GM19328 (cell line): ENCODE measurements at regions not wholly inside any gene's neighbourhood (a gene's known extent, or its start where the extent isn't known, plus 50 kb on each side); places are given as distances from the start of the nearest gene placed in this dataset.

ENCODE experiments used
- ATAC-seq: cut with Tn5 transposase; IDR thresholded peaks from one replicate; pipeline ENCODE4 v1.9.1; 2021; ENCODE audit warnings: mild to moderate bottlenecking, moderate library complexity; ENCODE audit not compliant: unreplicated experiment

DNA sequence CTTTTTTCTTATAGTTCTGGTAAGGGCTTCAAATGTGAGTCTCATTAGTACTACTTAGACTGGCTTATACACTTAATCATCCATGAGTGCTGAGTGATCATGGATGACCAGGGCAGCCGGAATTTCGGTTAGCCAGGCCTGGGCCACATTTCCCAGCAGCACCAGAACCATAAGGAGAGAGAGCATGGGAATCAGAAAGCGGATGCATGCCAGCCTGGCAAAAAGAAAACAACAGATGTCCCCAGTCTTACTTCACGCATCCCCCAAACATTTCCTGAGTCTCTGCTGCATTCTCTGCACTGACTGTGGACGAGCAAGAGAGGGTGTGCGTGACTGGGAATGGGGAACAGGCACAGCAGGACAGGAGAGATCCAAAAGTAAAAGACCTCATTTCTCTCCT is 371.1 kb upstream of the ZNF608 start:
- no peak for ATAC-seq

DNA sequence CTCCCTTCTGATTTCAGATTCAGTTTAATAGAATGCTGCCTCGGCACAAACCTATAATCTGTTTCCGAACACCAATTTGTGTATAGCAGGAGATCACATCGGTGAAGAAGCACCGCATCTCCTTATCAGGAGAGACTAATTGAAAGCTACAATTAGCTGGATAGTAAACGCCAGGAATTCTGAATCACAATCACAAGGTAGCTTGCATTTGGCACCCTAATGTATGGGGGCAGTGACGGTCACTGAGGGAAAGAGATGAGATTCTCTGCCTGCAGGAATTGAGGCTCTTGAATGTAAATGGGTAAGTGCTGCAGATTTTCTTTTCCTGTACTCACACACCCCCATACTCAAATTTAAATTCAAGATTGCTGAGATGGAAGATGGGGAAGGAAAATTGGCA is 373.6 kb upstream of the ZNF608 start:
- ATAC-seq = no peak

- no peak for ATAC-seq
These were observed 378.8 kb upstream of the ZNF608 start for GRCh38 chr5:125125031-125125823.

- no peak for ATAC-seq
These were observed 379.6 kb upstream of the ZNF608 start for GRCh38 chr5:125126050-125126449.

GRCh38 chr5:125129151-125129806 is 382.8 kb upstream of the ZNF608 start:
- ATAC-seq = no peak

GRCh38 chr5:125130591-125130990 is 384.2 kb upstream of the ZNF608 start:
- ATAC-seq = no peak

DNA sequence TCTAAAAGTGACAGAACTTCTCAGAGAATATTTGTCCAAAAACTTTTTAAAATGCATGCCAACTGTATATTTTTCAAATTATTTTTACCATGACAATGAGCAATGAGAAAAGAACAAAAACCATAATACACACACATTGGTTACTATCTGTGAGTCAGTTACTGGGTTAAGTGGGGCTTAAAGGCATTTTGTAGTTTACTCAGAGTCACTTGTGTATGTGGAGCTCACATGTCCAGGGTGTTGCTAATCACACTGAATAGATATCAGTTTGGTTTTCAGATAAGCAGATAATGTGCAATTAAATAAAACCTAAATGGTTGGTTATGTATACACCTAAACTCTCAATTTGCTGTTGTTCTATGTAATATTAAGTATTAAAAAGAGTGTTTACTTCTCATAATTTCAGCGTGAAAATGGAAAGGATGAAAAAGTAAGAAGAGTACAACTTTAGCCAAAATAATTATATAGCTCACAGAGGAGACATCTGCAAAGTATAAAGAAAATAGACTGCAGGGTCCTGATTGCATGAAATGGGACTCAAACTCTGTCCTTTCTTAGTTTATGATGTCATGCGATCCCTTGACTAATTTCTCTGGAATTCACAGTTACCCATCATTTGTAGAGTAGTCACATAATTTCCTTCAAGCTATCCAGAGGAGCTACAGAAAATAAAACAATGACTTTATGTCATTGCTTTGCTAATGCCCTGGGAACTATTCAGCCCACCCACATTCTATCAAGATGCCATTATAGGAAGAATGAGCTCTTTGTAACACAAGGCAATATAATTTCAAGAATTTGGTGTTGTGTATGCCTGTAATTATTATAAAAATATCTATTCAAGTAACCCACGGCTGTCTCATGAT is 388.0 kb upstream of the ZNF608 start:
- no peak for ATAC-seq

- ATAC-seq = no peak
These were observed 391.1 kb upstream of the ZNF608 start for GRCh38 chr5:125137535-125137934.

DNA sequence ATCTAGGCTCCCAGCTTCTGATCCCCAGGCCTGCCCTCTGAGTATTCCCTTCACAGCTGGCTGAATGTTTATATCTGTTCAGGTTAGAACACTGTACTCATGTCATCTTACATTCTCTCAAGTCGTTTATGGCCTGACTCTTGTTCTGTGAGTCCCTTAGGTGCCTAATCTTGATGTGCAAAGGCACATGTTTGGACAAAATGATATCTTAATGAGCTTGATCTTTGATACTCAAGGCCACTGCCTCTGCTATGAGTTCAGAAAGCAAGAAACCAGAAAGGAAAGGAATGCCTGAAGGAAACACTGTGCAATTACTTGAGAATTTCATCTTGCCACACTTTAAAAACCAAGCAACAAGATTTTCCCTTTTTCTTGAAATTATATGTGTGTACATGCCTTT is 391.8 kb upstream of the ZNF608 start:
- no peak for ATAC-seq

GRCh38 chr5:125139590-125139989 is 393.2 kb upstream of the ZNF608 start:
- no peak for ATAC-seq

GRCh38 chr5:125140220-125140619 is 393.8 kb upstream of the ZNF608 start:
- no peak for ATAC-seq

DNA sequence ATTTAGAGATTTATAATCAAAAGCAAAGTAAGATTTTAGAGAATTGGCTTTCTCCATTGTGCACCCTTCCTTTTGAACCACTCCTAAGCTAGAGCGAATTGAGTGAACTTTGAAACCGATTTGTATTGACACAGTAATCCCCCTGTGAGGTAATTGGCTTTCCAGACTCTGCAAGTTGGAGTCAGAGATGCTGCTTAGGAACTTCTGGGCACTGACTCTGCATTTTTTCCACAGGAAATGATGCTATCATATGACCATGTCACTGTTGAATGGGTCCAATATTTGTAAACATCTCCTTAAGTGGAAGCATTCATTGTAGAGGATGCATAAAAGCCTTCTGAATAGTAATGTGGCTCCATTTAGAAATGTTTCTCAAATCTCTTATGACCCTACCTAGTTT is 394.4 kb upstream of the ZNF608 start:
- no peak for ATAC-seq

DNA sequence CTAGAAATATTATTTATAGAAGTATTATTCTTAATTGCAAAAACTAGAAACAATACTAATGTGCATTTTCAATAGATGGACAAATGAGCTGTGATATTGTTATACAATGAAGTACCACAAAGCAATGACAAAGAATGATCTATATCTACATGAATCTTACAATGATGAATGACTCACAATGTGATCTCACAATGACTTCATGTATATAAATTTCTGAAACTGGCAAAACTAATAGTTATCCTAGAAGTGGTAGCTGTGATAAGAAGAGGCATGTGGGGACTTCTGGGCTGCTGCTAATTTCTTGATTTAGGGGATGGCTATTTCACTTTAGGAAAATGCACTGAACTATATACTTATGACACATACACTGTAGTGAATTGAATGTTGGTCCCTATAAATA is 396.0 kb upstream of the ZNF608 start:
- no peak for ATAC-seq

DNA sequence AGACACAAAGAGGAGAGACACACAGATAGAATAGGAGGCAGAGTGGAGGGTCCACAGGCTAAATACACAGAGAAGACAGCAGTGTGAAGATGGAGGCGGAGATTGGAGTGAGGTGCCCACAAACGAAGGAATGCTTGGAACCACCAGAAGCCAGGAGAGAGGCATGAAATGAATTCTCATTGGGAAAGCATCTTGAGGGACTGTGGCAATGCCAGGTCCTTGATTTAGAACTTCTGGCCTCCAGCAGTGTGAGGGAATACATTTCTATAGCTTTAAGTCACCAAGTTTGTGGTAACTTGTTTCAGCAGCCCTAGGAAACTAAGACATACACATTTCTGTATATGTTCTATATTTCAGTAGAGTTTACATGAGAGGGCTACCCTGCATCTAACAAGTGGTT is 396.6 kb upstream of the ZNF608 start:
- no peak for ATAC-seq

GRCh38 chr5:125148076-125148475 is 401.6 kb upstream of the ZNF608 start:
- no peak for ATAC-seq

- no peak for ATAC-seq
These were observed 402.3 kb upstream of the ZNF608 start for GRCh38 chr5:125148706-125149105.

- ATAC-seq = no peak
These were observed 402.7 kb upstream of the ZNF608 start for GRCh38 chr5:125149110-125149509.

DNA sequence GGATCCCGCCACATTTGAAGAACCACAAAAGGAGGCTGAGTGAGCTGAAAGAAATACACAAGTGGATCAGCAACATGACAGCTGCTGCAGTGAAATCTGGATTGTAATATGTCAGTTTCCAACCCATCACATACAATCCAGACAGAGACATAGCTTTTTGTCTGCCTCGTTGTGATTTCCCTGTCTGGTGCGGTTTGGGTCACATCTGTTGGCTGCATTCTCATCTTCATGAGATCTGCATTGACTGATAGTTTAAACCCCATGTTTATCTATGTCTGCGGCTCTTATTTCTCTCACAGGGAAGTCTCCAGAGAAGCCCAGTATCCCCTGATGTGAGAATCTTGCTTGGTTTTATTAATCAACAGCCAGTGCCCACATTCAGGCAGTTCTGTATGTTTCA is 403.1 kb upstream of the ZNF608 start:
- no peak for ATAC-seq

GRCh38 chr5:125150041-125150669 is 403.7 kb upstream of the ZNF608 start:
- no peak for ATAC-seq

DNA sequence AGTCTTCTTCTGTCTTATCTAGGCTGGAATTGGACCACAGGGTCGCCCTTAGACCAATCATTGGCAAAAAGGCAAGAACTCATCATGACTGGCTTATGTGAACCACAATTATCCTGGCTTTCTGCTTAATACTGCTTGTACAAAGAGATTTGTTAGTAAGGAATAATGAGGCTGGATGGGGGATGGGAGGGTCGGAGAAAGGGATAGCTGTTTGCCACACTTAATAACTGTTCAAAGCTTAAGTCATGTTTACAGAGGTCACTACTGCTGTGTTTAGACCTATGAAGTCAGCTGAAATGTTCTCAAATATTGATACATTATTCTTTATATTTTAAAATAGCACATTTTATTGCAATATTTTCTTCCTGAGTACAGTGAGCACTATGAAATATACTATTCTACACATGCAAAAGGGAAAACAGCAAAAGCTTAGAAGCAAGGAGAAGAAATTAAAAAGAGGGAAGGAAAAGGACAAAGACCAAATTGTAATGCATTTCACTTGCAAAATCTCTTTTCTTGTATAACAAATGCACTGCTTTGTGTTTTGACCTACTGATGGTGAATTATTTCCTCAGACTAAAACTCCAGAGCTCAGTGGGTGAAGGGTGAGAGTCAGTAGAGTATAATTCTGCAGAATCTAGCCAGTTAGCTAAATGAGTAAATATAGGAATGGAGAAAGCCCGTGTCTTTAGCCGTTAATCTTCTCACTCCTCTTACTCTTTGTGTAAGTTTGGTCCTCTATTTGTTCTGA is 404.9 kb upstream of the ZNF608 start:
- no peak for ATAC-seq
